GM18502 (cell line): ENCODE measurements at regions not wholly inside any gene's neighbourhood (a gene's known extent, or its start where the extent isn't known, plus 50 kb on each side); places are given as distances from the start of the nearest gene placed in this dataset.
"Not testable (repeated sequence)": the region's sequence is repeated elsewhere in the genome, so short reads cannot be mapped to it uniquely, and the experiment has no call there.

ENCODE experiments used
- ATAC-seq: cut with Tn5 transposase; IDR thresholded peaks from one replicate; pipeline ENCODE4 v1.9.1; 2021; ENCODE audit warnings: mild to moderate bottlenecking; ENCODE audit not compliant: unreplicated experiment, poor library complexity

DNA sequence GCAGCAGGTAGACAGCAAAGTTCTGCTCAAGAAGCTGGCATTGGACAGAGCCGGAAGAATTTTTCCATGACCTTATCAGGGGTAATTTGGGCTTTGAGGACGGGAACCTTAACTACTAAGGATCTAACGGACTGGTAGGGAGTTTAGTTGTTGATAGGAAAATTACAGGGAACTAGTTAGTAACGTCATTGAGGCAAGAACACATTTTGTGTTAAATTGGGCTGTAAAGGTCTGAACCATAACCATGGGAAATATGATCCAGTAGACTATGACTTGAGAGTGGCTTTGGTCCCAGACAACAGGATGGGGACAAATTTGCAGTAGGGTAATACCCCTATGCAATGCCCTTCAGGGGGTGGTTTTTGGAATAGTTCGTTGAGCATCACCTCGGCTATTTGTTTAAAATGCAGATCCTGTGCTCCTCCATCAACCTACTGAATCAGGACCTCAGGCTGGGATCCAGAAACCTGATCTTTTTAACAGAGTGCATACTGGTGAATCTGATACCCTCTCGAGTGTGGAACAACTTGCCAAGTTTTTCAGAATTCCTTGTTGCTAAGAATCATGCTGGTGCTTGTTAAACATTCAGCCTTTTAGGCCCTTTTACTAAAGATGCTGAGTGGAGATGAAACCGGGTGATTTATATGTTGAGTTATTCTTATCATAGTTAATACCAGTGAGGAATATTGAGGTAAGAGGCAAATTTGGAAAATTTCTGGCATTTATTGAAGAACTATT lies 255.1 kb downstream of the MAP2K6 start:
- no peak for ATAC-seq

DNA sequence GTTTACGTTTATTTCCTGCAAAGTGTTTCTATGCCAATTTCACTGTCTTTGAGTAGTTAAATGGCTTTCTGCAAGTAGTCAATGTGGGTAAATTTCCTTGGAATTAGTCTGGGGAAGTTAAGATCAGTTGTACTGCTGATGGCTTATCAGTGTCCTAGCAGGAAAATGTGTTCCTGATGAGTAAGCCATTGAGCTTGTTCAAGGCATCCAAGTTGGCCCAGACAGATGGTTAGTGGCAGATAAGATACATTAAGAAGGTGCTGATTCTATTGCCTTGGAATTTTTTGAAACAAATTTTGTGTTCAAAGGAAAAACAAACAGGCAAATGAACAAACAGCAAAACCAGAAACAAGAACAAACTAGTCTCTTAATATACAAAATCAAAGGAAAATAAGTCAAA lies 258.4 kb downstream of the MAP2K6 start:
- ATAC-seq, result no peak

DNA sequence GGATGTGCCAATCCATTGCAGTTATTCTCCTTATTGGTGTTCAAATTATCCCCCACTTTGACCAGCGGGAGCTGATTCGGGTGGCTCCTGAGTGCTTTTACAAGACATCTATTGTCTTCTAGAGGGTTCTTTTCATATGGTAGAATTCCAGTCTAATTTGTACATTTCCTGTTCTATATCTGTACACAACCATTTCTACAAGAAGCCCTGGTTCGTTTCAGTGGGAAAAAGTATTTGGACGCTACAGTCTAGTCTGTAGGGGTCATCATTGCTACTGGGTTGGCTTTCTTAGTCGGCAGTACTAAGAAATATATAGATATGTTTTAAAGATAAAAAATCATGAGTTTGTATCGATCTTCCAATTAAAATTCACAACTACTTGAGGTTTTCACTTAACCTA lies 262.6 kb downstream of the MAP2K6 start:
- no peak for ATAC-seq

GRCh38 chr17:69678206-69678605 lies 263.7 kb downstream of the MAP2K6 start:
- ATAC-seq, result no peak

- no peak for ATAC-seq
Measured at GRCh38 chr17:69679829-69680228, 265.3 kb downstream of the MAP2K6 start.

GRCh38 chr17:69684251-69684650 lies 269.8 kb downstream of the MAP2K6 start:
- no peak for ATAC-seq

DNA sequence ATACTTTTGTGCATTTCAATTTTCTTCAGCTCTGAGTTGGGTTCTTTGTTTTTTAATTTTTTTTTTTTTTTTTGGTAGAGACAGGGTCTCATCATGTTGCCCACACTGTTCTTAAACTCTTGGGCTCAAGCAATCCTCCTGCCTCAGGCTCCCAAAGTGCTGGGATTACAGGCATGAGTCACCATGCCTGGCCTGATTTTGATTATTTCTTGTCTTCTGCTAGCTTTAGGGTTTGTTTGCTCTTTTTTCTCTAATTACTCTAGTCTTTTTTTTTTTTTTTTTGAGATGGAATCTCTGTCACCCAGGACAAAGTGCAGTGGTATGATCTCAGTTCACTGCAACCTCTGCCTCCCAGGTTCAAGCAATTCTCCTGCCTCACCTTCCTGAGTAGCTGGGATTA lies 270.7 kb downstream of the MAP2K6 start:
- not testable (repeated sequence) for ATAC-seq

- ATAC-seq, result no peak
Measured at GRCh38 chr17:69690531-69690930, 276.0 kb downstream of the MAP2K6 start.

DNA sequence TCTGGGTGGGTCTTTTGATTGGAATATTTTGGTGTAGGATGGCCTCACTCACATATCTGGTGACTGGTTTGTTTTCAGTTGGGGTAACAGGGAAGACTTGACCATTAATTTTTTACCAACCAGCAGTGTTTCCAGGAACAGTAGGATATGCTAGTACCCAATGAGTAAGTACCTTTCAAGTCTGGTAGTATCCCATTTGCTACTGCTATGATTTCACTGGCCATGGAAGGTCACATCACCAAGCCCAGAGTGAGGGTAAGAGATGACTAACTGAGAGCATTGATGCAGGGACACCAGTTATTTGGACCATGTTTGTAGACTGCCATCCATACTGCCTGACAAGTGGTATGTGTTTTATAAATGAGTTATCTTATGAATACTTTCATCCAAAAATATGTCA lies 277.7 kb downstream of the MAP2K6 start:
- ATAC-seq, result no peak

GRCh38 chr17:69695646-69696045 lies 281.1 kb downstream of the MAP2K6 start:
- ATAC-seq, result no peak

DNA sequence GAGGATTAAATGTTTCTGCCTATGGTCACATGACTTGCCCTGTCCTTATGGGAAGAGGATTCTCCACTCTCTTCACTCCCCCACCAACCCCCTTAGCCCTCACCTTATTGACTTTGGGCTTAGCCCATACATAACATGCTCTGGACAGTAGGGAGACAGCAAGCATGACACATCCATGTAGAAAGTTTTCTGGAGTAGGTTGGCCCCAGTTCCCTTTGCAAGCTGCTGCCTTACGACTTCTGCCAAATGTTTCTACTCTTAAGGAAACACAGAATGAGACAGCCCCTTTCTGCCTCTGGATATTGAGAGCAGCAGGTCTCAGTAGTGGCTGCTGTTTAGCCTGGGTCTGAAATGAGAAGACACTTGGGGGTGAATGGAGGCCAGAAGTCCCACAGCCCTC lies 282.2 kb downstream of the MAP2K6 start:
- no peak for ATAC-seq

GRCh38 chr17:69698352-69698751 lies 283.9 kb downstream of the MAP2K6 start:
- ATAC-seq, result not testable (repeated sequence)

DNA sequence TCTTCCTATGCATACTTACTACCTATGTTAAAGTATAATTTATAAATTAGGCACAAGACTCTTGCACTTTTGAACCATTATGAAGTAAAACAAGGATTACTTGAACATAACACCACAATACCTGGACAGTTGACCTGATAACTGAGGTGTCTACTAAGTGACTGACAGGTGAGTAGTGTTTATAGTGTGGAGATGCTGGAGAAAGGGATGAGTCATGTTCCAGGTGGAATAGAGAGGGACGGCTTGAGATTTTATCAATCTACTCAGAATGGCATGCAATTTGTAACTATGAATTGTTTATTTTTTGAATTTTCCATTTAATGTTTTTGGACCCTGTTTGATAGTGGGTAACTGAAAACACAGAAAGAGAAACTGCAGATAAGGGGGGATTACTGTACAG lies 287.6 kb downstream of the MAP2K6 start:
- ATAC-seq, result no peak

GRCh38 chr17:69703751-69704150 lies 289.3 kb downstream of the MAP2K6 start:
- ATAC-seq, result no peak

DNA sequence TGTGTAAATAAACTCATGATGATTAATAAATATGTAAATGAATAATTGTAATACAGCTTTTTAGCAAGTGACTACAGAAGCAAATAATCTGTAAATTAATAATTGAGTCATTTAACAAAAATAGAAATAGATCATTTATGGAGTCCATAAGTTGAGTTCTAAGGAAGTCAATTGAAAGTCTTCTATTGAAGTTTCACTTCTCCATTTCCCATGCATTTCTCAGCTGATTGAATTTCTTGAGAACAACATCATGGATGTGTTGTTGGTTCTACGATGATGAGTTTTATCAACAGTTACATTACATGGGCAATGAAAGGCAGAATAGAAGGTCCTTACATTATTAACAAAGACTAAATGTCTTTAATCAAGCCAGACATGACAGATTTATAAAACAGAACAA lies 290.4 kb downstream of the MAP2K6 start:
- ATAC-seq, result no peak

DNA sequence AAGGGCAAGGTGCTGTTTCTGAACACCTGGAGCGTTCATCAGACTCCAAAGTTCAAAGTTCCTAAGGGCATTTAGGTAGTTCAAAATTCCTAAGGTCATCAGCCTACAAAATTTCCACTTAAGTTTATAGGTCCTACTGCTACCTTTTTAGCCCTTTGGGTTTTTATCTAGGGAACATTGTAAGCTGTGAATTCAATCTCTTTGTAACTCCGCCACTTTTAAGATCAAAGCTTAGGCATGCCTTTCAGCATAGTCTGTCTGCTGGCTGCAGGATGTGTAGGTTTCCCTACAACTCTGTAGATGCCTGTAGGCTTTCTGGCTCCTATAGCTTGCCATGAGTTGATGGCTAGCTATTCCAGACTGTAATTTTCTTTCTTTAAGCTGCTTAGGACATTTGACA lies 291.6 kb downstream of the MAP2K6 start:
- ATAC-seq, result no peak

- no peak for ATAC-seq
Measured at GRCh38 chr17:69709441-69709840, 294.9 kb downstream of the MAP2K6 start.

- no peak for ATAC-seq
Measured at GRCh38 chr17:69710926-69711325, 296.4 kb downstream of the MAP2K6 start.

DNA sequence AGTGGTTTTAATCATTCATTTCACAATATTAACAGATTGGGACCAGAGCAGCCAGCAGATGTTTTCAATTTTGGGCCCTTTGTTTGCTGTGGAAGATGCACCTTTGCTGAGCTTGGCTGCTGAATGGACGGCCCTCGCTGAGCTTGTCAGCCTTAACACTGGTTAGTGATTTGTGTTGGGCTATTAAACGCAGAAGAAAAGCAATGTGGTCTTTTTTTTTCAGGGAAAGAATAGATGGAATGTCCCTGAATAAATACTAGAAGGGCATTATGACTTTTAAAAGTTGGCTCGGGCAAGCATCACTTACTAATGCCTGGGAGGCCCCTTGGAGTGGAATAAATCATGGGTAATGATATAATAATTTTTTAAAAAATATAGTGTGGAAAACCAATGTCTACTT lies 297.0 kb downstream of the MAP2K6 start:
- ATAC-seq, result no peak

DNA sequence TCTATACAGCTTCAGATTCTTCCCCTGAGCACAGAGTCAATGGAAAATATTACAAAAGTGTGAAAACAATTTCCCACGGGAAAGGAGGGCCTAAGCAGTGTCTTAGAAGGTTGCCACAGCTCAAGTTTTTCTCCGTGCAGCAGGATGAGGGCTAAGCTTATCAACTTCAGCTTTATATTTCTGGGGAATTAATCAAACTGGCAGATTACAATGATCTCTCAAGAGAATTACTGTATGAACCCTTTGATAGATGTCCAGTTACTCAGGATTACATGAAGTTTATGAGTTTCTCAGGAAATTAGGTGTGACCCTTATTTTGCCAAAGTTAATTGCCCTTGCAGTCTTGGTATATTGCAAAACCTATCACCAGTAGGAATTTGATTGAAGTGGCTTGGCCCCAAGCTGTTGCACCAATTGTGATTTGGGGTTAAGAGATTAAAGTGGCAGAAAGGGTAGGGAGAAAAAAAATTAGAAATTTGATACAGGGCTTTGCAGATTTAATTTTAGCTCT lies 298.4 kb downstream of the MAP2K6 start:
- no peak for ATAC-seq

GRCh38 chr17:69713815-69714214 lies 299.3 kb downstream of the MAP2K6 start:
- no peak for ATAC-seq

DNA sequence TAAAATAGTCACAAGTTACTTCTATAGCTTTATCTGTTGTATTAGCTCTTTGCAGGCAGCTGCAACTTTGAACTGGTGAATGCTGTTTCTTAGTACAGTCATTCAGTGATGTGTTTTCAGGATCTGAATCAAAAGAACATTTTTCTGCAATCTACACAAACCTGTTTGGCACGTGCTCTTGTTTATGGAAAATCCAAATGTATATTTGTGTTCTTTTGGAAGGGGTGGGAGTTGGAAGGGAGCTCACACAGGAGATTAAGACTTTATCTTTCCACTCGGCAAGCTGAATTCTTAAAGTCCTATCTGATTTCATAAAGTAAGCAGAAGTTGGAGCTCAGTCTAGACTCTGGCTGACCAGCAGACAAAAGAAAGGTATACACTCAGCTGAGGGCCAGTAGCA lies 300.2 kb downstream of the MAP2K6 start:
- no peak for ATAC-seq
